Testis (tissue), 2 donors: ENCODE measurements at regions not wholly inside any gene's neighbourhood (a gene's known extent, or its start where the extent isn't known, plus 50 kb on each side); places are given as distances from the start of the nearest gene placed in this dataset.

Source experiments
- DNase-seq: peaks from one replicate; pipeline ENCODE4 v3.0.0-alpha.2; 2019
- H3K27ac ChIP-seq, 2 donors: fragments of 200-600 bp; sonication (generic); one replicate each; pipeline ENCODE4 v1.5.1; 2019
- H3K27me3 ChIP-seq: fragments of 200-600 bp; sonication (generic); one replicate; pipeline ENCODE4 v1.5.1; 2019
- H3K36me3 ChIP-seq: fragments of 200-600 bp; sonication (generic); one replicate; pipeline ENCODE4 v1.5.1; 2017; ENCODE audit warnings: low read depth; ENCODE audit errors: missing control alignments
- H3K4me1 ChIP-seq: fragments of 200-600 bp; sonication (generic); one replicate; pipeline ENCODE4 v1.5.1; 2019
- H3K4me3 ChIP-seq, 2 donors: fragments of 200-600 bp; sonication (generic); one replicate each; pipeline ENCODE4 v1.5.1; 2017 to 2019
- H3K9me3 ChIP-seq: fragments of 200-600 bp; sonication (generic); one replicate; pipeline ENCODE4 v1.5.1; 2017
- POLR2A ChIP-seq: fragments of 450-650 bp; IDR thresholded peaks from one replicate; pipeline ENCODE4 v1.6.1; 2017; ENCODE audit warnings: antibody characterized with exemption, mild to moderate bottlenecking, moderate library complexity
- WGBS, 2 donors: methylation state at CpG; one replicate each; pipeline ENCODE4 v1.1.5; 2018; 5-methylcytosine and 5-hydroxymethylcytosine counted together
- intact Hi-C: fragments of 100-400 bp; cut with DNase I; formaldehyde crosslinking; loops from one replicate; pipeline ENCODE4 v1.15.1; 2023; ENCODE audit warnings: low total_unique reads
- TF ChIP-seq, protein P1 (sequence below), 3 experiments: fragments of 450-650 bp in 2 of 3; fragments of 200-600 bp in 1 of 3; sonication (generic) in 1 of 3; IDR thresholded peaks; one replicate each; pipeline ENCODE4 v1.5.1; 2016 to 2019; ENCODE audit warnings: antibody characterized with exemption in 3 of 3, mild to moderate bottlenecking in 2 of 3, moderate library complexity in 1 of 3

DNA sequence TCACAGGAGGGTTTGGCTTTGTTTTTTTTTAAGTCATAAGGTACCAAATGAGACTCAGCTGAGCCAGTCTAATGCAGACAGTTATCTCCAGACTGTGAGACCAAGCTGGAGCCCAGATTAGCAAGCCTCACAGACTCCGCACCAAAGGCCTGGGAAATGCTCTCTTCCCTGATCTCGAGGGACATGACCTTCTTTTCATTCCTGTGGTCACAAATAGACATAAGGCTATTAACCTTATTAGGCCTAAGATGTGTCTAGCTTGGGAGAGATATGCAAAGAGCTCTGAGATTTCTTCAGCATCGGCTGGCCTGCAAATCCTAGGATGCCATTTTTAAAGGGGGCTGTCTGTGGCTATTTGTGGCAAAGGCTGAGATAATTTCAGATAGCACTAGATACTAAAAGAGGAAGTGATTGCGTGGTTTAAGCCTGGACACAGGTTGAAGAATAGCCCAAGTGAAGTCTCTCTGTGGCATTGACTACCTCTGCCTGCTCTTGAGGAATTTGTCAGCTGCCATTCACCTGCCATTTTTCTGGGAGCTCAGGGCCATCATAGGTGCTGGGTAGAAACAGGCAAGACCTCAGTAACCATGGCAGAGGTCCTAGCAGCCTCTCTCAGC is 301.3 kb downstream of the SIPA1L2 start:
- no peak overlapping the region for H3K4me3 ChIP-seq
- DNase-seq, result no peak
- WGBS, 2 donors, result 64 to 68% methylated on average over 4 of the region's 4 CpGs
- H3K27me3 ChIP-seq, result no peaks in the 10 kb centered on the region
- no peaks in the 10 kb centered on the region for H3K36me3 ChIP-seq
- no peaks in the 10 kb centered on the region for H3K4me1 ChIP-seq
- intact Hi-C loops, result no loop called here
- TF ChIP-seq, protein P1, sequence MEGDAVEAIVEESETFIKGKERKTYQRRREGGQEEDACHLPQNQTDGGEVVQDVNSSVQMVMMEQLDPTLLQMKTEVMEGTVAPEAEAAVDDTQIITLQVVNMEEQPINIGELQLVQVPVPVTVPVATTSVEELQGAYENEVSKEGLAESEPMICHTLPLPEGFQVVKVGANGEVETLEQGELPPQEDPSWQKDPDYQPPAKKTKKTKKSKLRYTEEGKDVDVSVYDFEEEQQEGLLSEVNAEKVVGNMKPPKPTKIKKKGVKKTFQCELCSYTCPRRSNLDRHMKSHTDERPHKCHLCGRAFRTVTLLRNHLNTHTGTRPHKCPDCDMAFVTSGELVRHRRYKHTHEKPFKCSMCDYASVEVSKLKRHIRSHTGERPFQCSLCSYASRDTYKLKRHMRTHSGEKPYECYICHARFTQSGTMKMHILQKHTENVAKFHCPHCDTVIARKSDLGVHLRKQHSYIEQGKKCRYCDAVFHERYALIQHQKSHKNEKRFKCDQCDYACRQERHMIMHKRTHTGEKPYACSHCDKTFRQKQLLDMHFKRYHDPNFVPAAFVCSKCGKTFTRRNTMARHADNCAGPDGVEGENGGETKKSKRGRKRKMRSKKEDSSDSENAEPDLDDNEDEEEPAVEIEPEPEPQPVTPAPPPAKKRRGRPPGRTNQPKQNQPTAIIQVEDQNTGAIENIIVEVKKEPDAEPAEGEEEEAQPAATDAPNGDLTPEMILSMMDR (IDR thresholded peaks at IDR 0.05), result no peak
- TF ChIP-seq POLR2A, result no peak
- no peak overlapping the region for H3K27ac ChIP-seq
- H3K9me3 ChIP-seq, result no peaks in the 10 kb centered on the region

DNA sequence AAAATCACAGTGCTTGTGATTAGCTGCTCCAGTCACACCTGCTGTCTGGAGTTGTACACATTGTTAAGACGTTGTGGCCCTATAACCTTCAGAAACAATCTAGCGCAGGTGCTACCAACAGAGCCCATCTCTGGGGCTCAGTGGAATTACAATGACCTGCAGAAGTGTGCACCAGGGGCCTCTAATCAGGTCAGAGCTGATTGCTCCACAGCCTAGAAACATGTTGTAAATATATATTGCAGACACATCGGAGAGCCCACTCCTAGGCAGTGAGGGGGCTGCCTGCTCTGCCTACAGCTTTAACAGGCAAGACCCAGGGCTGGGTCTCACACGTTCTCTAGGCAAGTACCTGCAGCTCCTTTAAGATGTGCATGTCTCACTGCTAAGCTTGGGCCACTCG is 302.0 kb downstream of the SIPA1L2 start:
- no peak for DNase-seq
- intact Hi-C loops, result no loop called here
- Histone ChIP-seq H3K36me3 (no peaks in the 10 kb centered on the region), H3K27ac (no peak overlapping the region), H3K4me3 (no peak overlapping the region), H3K4me1 (no peaks in the 10 kb centered on the region), H3K27me3 (no peaks in the 10 kb centered on the region), H3K9me3 (no peaks in the 10 kb centered on the region)
- WGBS, 2 donors, result 84 to 87% methylated on average over 5 of the region's 5 CpGs
- no peak for TF ChIP-seq POLR2A
- TF ChIP-seq, protein P1 (IDR thresholded peaks at IDR 0.05), result no peak

DNA sequence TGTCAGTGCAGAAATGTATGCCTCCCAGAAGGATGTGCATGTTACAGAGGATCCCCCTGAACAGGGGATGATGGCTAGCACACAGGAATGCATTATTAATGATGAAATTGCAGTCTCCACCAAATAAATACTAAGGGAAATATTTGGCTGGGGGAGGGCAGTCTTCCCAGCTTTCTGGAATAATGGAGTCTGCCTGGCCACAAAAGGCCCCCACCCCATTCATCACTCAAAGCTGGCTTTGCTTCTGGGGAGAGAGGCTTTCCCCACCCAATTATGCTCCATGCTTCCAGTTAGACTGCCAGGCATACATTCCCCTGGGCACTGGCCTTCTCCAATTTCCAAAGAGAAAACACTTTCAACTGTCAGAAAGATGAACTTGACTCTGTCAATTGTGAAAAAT is 302.7 kb downstream of the SIPA1L2 start:
- no peak for TF ChIP-seq POLR2A
- TF ChIP-seq, protein P1 (IDR thresholded peaks at IDR 0.05), result no peak

DNA sequence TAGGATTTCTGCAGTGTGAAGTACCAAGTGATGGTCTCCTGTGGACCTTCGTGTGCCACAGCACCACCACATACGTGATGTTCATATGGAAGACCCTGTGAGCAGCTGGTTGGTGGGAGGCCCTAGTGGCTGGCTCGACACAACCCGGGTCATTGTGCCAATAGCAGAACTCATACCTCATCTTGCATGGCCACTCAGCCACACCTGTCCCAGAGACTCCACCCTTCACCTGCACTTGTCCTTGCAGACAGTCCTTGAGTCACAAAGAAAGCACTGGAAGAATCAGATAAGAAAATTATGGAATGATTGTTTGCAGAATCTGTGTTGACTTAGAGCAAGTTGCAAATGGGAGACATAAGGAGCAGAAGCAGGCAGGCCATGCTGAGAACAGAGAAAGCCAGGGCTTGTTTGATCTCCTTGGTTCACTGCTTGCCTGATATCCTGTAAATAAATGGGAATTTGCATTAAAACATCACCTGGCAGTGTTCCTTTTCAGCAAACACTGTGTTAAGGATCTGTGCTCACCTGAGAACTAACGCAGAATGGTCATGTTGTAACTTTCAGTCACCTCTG is 307.7 kb downstream of the SIPA1L2 start:
- H3K36me3 ChIP-seq, result no peaks in the 10 kb centered on the region
- WGBS, 2 donors, result 96 to 97% methylated on average over 5 of the region's 5 CpGs
- intact Hi-C loops, result no loop called here

More for the DNA sequence above, 302.7 kb downstream of the SIPA1L2 start:
- Histone ChIP-seq H3K27ac (no peak overlapping the region), H3K36me3 (no peaks in the 10 kb centered on the region), H3K9me3 (no peaks in the 10 kb centered on the region), H3K27me3 (no peaks in the 10 kb centered on the region), H3K4me3 (no peak overlapping the region), H3K4me1 (no peaks in the 10 kb centered on the region)
- DNase-seq, result no peak
- intact Hi-C loops, result no loop called here

More for the DNA sequence above, 307.7 kb downstream of the SIPA1L2 start:
- TF ChIP-seq, protein P1 (IDR thresholded peaks at IDR 0.05), result no peak
- TF ChIP-seq POLR2A, result no peak
- no peaks in the 10 kb centered on the region for H3K4me1 ChIP-seq
- no peak for DNase-seq
- no peaks in the 10 kb centered on the region for H3K27me3 ChIP-seq
- H3K9me3 ChIP-seq, result no peaks in the 10 kb centered on the region
- no peak overlapping the region for H3K4me3 ChIP-seq
- H3K27ac ChIP-seq, result no peak overlapping the region
